HCEC 1CT (cell line): ENCODE measurements at regions not wholly inside any gene's neighbourhood (a gene's known extent, or its start where the extent isn't known, plus 50 kb on each side); places are given as distances from the start of the nearest gene placed in this dataset.

Experiments used
- DNase-seq: peaks from one replicate; pipeline ENCODE4 v3.0.0-alpha.2; 2017

GRCh38 chr1:218686258-218686657, 341.1 kb downstream of the TGFB2 start:
- DNase-seq = peak; percentile 72

GRCh38 chr1:218686761-218687160, 341.6 kb downstream of the TGFB2 start:
- no peak for DNase-seq

GRCh38 chr1:218692808-218693207, 347.7 kb downstream of the TGFB2 start:
- DNase-seq = no peak

- DNase-seq = no peak
These were observed 348.5 kb downstream of the TGFB2 start for GRCh38 chr1:218693599-218693998.

GRCh38 chr1:218694085-218694484, 348.9 kb downstream of the TGFB2 start:
- no peak for DNase-seq

- DNase-seq = no peak
These were observed 349.5 kb downstream of the TGFB2 start for GRCh38 chr1:218694636-218695035.

GRCh38 chr1:218695525-218695924, 350.4 kb downstream of the TGFB2 start:
- no peak for DNase-seq

GRCh38 chr1:218698141-218698540, 353.0 kb downstream of the TGFB2 start:
- DNase-seq = no peak

- no peak for DNase-seq
These were observed 354.3 kb downstream of the TGFB2 start for GRCh38 chr1:218699421-218699820.

GRCh38 chr1:218699865-218700264, 354.7 kb downstream of the TGFB2 start:
- no peak for DNase-seq

GRCh38 chr1:218700666-218701065, 355.5 kb downstream of the TGFB2 start:
- DNase-seq = no peak

GRCh38 chr1:218701131-218701530, 356.0 kb downstream of the TGFB2 start:
- no peak for DNase-seq

- DNase-seq = no peak
These were observed 357.6 kb downstream of the TGFB2 start for GRCh38 chr1:218702775-218703174.

- no peak for DNase-seq
These were observed 358.7 kb downstream of the TGFB2 start for GRCh38 chr1:218703836-218704235.

GRCh38 chr1:218705391-218705790, 360.3 kb downstream of the TGFB2 start:
- peak; percentile 27 for DNase-seq

GRCh38 chr1:218705911-218706893, 361.1 kb downstream of the TGFB2 start:
- peak; percentile 94 for DNase-seq

- DNase-seq = peak; percentile 20
These were observed 365.9 kb downstream of the TGFB2 start for GRCh38 chr1:218711001-218711400.

- peak; percentile 29 for DNase-seq
These were observed 366.9 kb downstream of the TGFB2 start for GRCh38 chr1:218711884-218712674.

- no peak for DNase-seq
These were observed 367.5 kb downstream of the TGFB2 start for GRCh38 chr1:218712677-218713076.

GRCh38 chr1:218715961-218716669, 371.0 kb downstream of the TGFB2 start:
- DNase-seq = no peak

GRCh38 chr1:218717575-218717974, 372.4 kb downstream of the TGFB2 start:
- peak; percentile 18 for DNase-seq

GRCh38 chr1:218718206-218718605, 373.1 kb downstream of the TGFB2 start:
- DNase-seq = no peak

GRCh38 chr1:218718977-218719376, 373.8 kb downstream of the TGFB2 start:
- DNase-seq = peak; percentile 79
